ENCODE measurements at regions not wholly inside any gene's neighbourhood (a gene's known extent, or its start where the extent isn't known, plus 50 kb on each side); places are given as distances from the start of the nearest gene placed in this dataset.

DNA sequence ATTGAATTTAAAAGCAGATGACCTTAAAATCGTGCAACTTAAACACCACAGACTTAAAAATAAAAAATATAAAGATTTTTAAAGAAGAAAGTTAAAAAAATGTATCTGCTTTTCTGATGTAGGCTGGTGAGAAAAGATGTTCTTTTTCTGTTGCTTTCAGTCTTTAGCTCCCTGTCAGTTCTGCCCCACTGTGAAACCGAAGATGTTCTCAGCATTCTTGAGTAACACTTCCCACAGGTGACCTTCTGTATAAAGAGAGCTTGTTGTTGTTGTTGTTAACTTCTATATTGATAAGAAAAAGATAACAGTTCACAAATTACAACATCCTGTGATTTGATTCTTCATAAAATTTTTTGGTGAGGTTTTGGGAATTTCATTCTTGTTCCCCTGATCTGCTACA, 377.9 kb upstream of the RGS6 start:
- TF ChIP-seq, protein P1, sequence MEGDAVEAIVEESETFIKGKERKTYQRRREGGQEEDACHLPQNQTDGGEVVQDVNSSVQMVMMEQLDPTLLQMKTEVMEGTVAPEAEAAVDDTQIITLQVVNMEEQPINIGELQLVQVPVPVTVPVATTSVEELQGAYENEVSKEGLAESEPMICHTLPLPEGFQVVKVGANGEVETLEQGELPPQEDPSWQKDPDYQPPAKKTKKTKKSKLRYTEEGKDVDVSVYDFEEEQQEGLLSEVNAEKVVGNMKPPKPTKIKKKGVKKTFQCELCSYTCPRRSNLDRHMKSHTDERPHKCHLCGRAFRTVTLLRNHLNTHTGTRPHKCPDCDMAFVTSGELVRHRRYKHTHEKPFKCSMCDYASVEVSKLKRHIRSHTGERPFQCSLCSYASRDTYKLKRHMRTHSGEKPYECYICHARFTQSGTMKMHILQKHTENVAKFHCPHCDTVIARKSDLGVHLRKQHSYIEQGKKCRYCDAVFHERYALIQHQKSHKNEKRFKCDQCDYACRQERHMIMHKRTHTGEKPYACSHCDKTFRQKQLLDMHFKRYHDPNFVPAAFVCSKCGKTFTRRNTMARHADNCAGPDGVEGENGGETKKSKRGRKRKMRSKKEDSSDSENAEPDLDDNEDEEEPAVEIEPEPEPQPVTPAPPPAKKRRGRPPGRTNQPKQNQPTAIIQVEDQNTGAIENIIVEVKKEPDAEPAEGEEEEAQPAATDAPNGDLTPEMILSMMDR (IDR thresholded peaks at IDR 0.05): no peak
- TF ChIP-seq POLR2A (IDR thresholded peaks at IDR 0.05): no peak

Measured in body of pancreas (tissue), 4 donors.